A673 (cell line): ENCODE measurements at regions not wholly inside any gene's neighbourhood (a gene's known extent, or its start where the extent isn't known, plus 50 kb on each side); places are given as distances from the start of the nearest gene placed in this dataset.

Experiments
- BruUV-seq: library from RNA; stranded (reverse); fragments of 400-500 nt; replicated peaks from 2 replicates; lab custom pipeline; 2021; lab: Mats Ljungman, UMichigan
- CTCF ChIA-PET: fragments of 300-600 bp; sonication (Branson Sonifier 250); formaldehyde crosslinking; loops from one replicate; lab custom pipeline; 2022; ENCODE audit warnings: antibody characterized with exemption; lab: Charles Lee
- POLR2A ChIA-PET: fragments of 300-600 bp; sonication (Branson Sonifier 250); formaldehyde crosslinking; loops from one replicate; lab custom pipeline; 2022; ENCODE audit warnings: antibody characterized with exemption; ENCODE audit not compliant: low non-redundant PET; lab: Charles Lee
- DNase-seq: peaks from one replicate; pipeline ENCODE4 v3.0.0-alpha.2; 2015; ENCODE audit warnings: low spot score
- H3K27ac ChIP-seq: fragments of 200-600 bp; sonication (generic); 2 replicates; pipeline ENCODE4 v1.5.1; 2016; ENCODE audit warnings: mixed run types, low read depth, mild to moderate bottlenecking, mixed read lengths, antibody characterized with exemption, low read length; ENCODE audit not compliant: poor library complexity, severe bottlenecking
- H3K27me3 ChIP-seq: fragments of 200-600 bp; sonication (generic); replicated peaks from 2 replicates; pipeline ENCODE4 v1.6.1; 2017; ENCODE audit warnings: mixed run types, low read depth, mild to moderate bottlenecking, mixed read lengths, antibody characterized with exemption, low read length; ENCODE audit not compliant: insufficient read depth, poor library complexity
- H3K36me3 ChIP-seq: fragments of 200-600 bp; sonication (generic); 2 replicates; pipeline ENCODE4 v1.6.1; 2016; ENCODE audit warnings: mixed run types, mild to moderate bottlenecking, mixed read lengths, antibody characterized with exemption, low read length; ENCODE audit not compliant: insufficient read depth, poor library complexity, severe bottlenecking
- H3K4me1 ChIP-seq: fragments of 200-600 bp; sonication (generic); 2 replicates; pipeline ENCODE4 v1.6.1; 2017; ENCODE audit warnings: mixed run types, mild to moderate bottlenecking, mixed read lengths, antibody characterized with exemption, low read length; ENCODE audit not compliant: insufficient read depth, poor library complexity, severe bottlenecking
- H3K4me3 ChIP-seq: fragments of 200-600 bp; sonication (generic); 2 replicates; pipeline ENCODE4 v1.5.1; 2016; ENCODE audit warnings: low read depth, mixed run types, mild to moderate bottlenecking, mixed read lengths, low read length; ENCODE audit not compliant: poor library complexity, severe bottlenecking
- H3K9me3 ChIP-seq: fragments of 200-600 bp; sonication (generic); 2 replicates; pipeline ENCODE4 v1.6.1; 2016; ENCODE audit warnings: mixed run types, low read depth, mild to moderate bottlenecking, mixed read lengths, antibody characterized with exemption, low read length; ENCODE audit not compliant: poor library complexity, severe bottlenecking
- CTCF ChIP-seq: fragments of 300-800, 200-600 bp; sonication (generic); conservative IDR thresholded peaks from 2 replicates; pipeline ENCODE4 v1.5.1; 2017; ENCODE audit warnings: low read depth, mild to moderate bottlenecking, antibody characterized with exemption, low read length, moderate library complexity, mixed read lengths
- EZH2 ChIP-seq: fragments of 200-600 bp; sonication (generic); IDR thresholded peaks from 2 replicates; pipeline ENCODE4 v1.6.1; 2017; ENCODE audit warnings: borderline replicate concordance, low read depth, mild to moderate bottlenecking, mixed read lengths, antibody characterized with exemption, low read length; ENCODE audit not compliant: poor library complexity, severe bottlenecking
- intact Hi-C: fragments of 100-400 bp; cut with micrococcal nuclease; formaldehyde crosslinking; loops from one replicate; pipeline ENCODE4 v1.10.0; 2022; ENCODE audit not compliant: unreplicated experiment

- Histone ChIP-seq H3K27me3 (no peaks in the 10 kb centered on the region), H3K27ac (no peak overlapping the region), H3K4me3 (no peak overlapping the region), H3K4me1 (peaks cover 5% of the 10 kb centered on the region), H3K36me3 (no peaks in the 10 kb centered on the region), H3K9me3 (no peaks in the 10 kb centered on the region)
- BruUV-seq: no TSS peak
- POLR2A ChIA-PET: no interaction called here
- no peak for TF ChIP-seq CTCF
- TF ChIP-seq EZH2: no peak
- CTCF ChIA-PET: no interaction called here
- intact Hi-C loops: no loop called here
- no peak for DNase-seq
Observed at GRCh38 chr20:60078351-60079250, 120.4 kb downstream of the CDH26 start.

- ChIA-PET CTCF (no interaction called here), POLR2A (no interaction called here)
- intact Hi-C loops: no loop called here
- H3K27me3 ChIP-seq: no peaks in the 10 kb centered on the region
- BruUV-seq: no TSS peak
- H3K4me1 ChIP-seq: no peaks in the 10 kb centered on the region
- no peaks in the 10 kb centered on the region for H3K9me3 ChIP-seq
- H3K4me3 ChIP-seq: no peak overlapping the region
- H3K27ac ChIP-seq: no peak overlapping the region
- H3K36me3 ChIP-seq: no peaks in the 10 kb centered on the region
- no peak for TF ChIP-seq EZH2
- no peak for TF ChIP-seq CTCF
- DNase-seq: no peak
Observed at GRCh38 chr20:60080401-60080800, 122.2 kb downstream of the CDH26 start.

- no peak overlapping the region for H3K27ac ChIP-seq
- peaks cover 12% of the 10 kb centered on the region for H3K27me3 ChIP-seq
- no peak for DNase-seq
- TF ChIP-seq CTCF (no peak), EZH2 (no peak)
- no TSS peak for BruUV-seq
- POLR2A ChIA-PET: no interaction called here
- no peaks in the 10 kb centered on the region for H3K36me3 ChIP-seq
- CTCF ChIA-PET: no interaction called here
- no peaks in the 10 kb centered on the region for H3K4me1 ChIP-seq
- intact Hi-C loops: no loop called here
- no peak overlapping the region for H3K4me3 ChIP-seq
- H3K9me3 ChIP-seq: no peaks in the 10 kb centered on the region
Observed at GRCh38 chr20:60085551-60086132, 127.4 kb downstream of the CDH26 start.
